Suppressor macrophage treated with lipopolysaccharide for 1 hour (primary cell): ENCODE measurements at regions not wholly inside any gene's neighbourhood (a gene's known extent, or its start where the extent isn't known, plus 50 kb on each side); places are given as distances from the start of the nearest gene placed in this dataset.
A peak's percentile ranks its signal among the peaks of the same experiment; 100 is the strongest.

Source experiments
- DNase-seq, 3 donors: peaks; one replicate each; pipeline ENCODE4 v3.0.0-alpha.2; 2020 to 2022

- DNase-seq = no peak
Measured at GRCh38 chr7:84474436-84474835, 279.8 kb upstream of the SEMA3A start.

- DNase-seq = no peak
Measured at GRCh38 chr7:84471576-84471975, 277.0 kb upstream of the SEMA3A start.

- no peak for DNase-seq
Measured at GRCh38 chr7:84469034-84469433, 274.4 kb upstream of the SEMA3A start.

GRCh38 chr7:84462259-84462658 lies 267.7 kb upstream of the SEMA3A start:
- DNase-seq = no peak

GRCh38 chr7:84461093-84461492 lies 266.5 kb upstream of the SEMA3A start:
- no peak for DNase-seq

- DNase-seq = peak in 2 of 3 donors; percentile 1 to 21
Measured at GRCh38 chr7:84455788-84456187, 261.2 kb upstream of the SEMA3A start.

- peak in 2 of 3 donors; percentile 5 to 17 for DNase-seq
Measured at GRCh38 chr7:84454174-84454959, 259.8 kb upstream of the SEMA3A start.

GRCh38 chr7:84452618-84453017 lies 258.0 kb upstream of the SEMA3A start:
- DNase-seq = no peak

- no peak for DNase-seq
Measured at GRCh38 chr7:84450772-84451171, 256.2 kb upstream of the SEMA3A start.

- no peak for DNase-seq
Measured at GRCh38 chr7:84447636-84448293, 253.2 kb upstream of the SEMA3A start.

GRCh38 chr7:84446991-84447480 lies 252.4 kb upstream of the SEMA3A start:
- DNase-seq = no peak

- no peak for DNase-seq
Measured at GRCh38 chr7:84425702-84426259, 231.2 kb upstream of the SEMA3A start.

- no peak for DNase-seq
Measured at GRCh38 chr7:84422790-84423189, 228.2 kb upstream of the SEMA3A start.

GRCh38 chr7:84412161-84412969 lies 217.8 kb upstream of the SEMA3A start:
- peak; percentile 0 to 27 (median 20) for DNase-seq

GRCh38 chr7:84399661-84400060 lies 205.1 kb upstream of the SEMA3A start:
- DNase-seq = peak in 2 of 3 donors; percentile 9 to 14

GRCh38 chr7:84394219-84394618 lies 199.6 kb upstream of the SEMA3A start:
- no peak for DNase-seq

GRCh38 chr7:84393786-84394185 lies 199.2 kb upstream of the SEMA3A start:
- no peak for DNase-seq

- DNase-seq = no peak
Measured at GRCh38 chr7:84390845-84391244, 196.3 kb upstream of the SEMA3A start.

GRCh38 chr7:84389242-84389641 lies 194.7 kb upstream of the SEMA3A start:
- DNase-seq = no peak

- DNase-seq = no peak
Measured at GRCh38 chr7:84387595-84387994, 193.0 kb upstream of the SEMA3A start.

- DNase-seq = peak in 1 of 3 donors; percentile 11
Measured at GRCh38 chr7:84384417-84384816, 189.8 kb upstream of the SEMA3A start.

- DNase-seq = no peak
Measured at GRCh38 chr7:84379446-84379845, 184.9 kb upstream of the SEMA3A start.

- peak; percentile 22 to 69 (median 68) for DNase-seq
Measured at GRCh38 chr7:84372712-84373111, 178.1 kb upstream of the SEMA3A start.
